ENCODE measurements at regions not wholly inside any gene's neighbourhood (a gene's known extent, or its start where the extent isn't known, plus 50 kb on each side); places are given as distances from the start of the nearest gene placed in this dataset.

DNA sequence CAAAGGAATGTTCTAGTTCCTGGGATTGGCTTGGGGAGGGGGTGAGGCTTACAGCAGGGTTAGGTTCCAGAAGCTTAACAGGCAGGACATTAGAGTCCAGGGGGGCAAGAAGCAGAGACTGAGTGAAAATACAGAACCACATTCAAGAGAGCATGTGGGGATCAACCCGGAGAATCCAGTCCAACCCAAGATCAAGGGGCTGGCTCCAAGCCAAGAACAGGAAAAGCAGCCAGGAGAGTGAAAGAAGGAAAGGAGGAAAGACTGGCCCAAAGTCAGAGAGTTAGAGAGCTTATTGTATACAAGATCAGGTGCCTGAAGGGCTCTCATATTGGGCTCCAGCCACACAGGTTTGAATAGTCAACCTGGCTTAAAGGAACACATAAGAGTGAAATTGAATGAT, 190.3 kb upstream of the CDKN3 start:
- Histone ChIP-seq H2BK15ac (ENCODE audit: low read depth, low read length) (no peak overlapping the region), H2BK120ac (ENCODE audit: low read depth, low read length) (no peak overlapping the region), H2AK9ac (replicated peaks; ENCODE audit: low read depth, low read length, poor library complexity) (no peak overlapping the region), H3K4ac (ENCODE audit: low read depth, low read length) (no peak overlapping the region), H3K9me3 (ENCODE audit: control insufficient read depth, insufficient read depth, low read length) (no peaks in the 10 kb centered on the region), H3K4me3 (ENCODE audit: insufficient read depth, low read depth, low read length) (no peak overlapping the region), H4K5ac (ENCODE audit: low read depth, low read length) (no peak overlapping the region), H4K8ac (ENCODE audit: low read depth in 2 of 2, low read length in 2 of 2) (no peak overlapping the region), H4K20me1 (ENCODE audit: insufficient read depth, low read length) (no peaks in the 10 kb centered on the region), H3K36me3 (ENCODE audit: control insufficient read depth, insufficient read depth, low read length) (no peaks in the 10 kb centered on the region), H2BK5ac (ENCODE audit: low read depth, low read length, poor library complexity, severe bottlenecking) (no peak overlapping the region), H3K9me1 (ENCODE audit: insufficient read depth, low read length) (no peaks in the 10 kb centered on the region), H2BK20ac (ENCODE audit: low read depth, low read length) (no peak overlapping the region), H3K18ac (ENCODE audit: low read depth, low read length) (no peak overlapping the region), H3K27ac (ENCODE audit: insufficient read depth, low read length) (no peak overlapping the region), H2AFZ (replicated peaks; ENCODE audit: low read length, poor library complexity) (no peak overlapping the region), H4K91ac (ENCODE audit: insufficient read depth, low read depth, low read length) (no peak overlapping the region), H3K9ac (ENCODE audit: low read depth, low read length) (no peak overlapping the region), H3K56ac (ENCODE audit: extremely low read depth, insufficient read depth, low read length) (no peak overlapping the region), H3K23ac (ENCODE audit: low read depth, low read length) (no peak overlapping the region), H3K79me1 (ENCODE audit: low read depth in 1 of 2, low read length in 2 of 2) (no peaks in the 10 kb centered on the region), H3K4me2 (ENCODE audit: low read depth, low read length) (no peak overlapping the region), H3K4me1 (ENCODE audit: control insufficient read depth, insufficient read depth, low read length) (peaks cover under 1% of the 10 kb centered on the region; the same call in 1 of the 2 replicates), H3K27me3 (ENCODE audit: control insufficient read depth, insufficient read depth, low read length) (no peaks in the 10 kb centered on the region), H2AK5ac (ENCODE audit: low read depth, low read length) (no peak overlapping the region), H3K14ac (replicated peaks; ENCODE audit: low read depth, low read length) (no peak overlapping the region)
- dilution Hi-C loops (cut with HindIII; ENCODE audit: low sequenced_read_pairs, unreplicated experiment) = no loop called here
- no TSS peak for BruUV-seq (replicated peaks)
- in situ Hi-C loops (cut with MboI; ENCODE audit: low sequenced_read_pairs) = no loop called here
- intact Hi-C loops (cut with micrococcal nuclease) = loop anchor here (1.0 kb wide), 1 partner anchor 45 kb away; no protein-coding TSS in a partner anchor
- TF ChIP-seq CEBPB (IDR thresholded peaks at IDR 0.05; ENCODE audit: low read depth, low read length) (no peak), MXI1 (IDR thresholded peaks at IDR 0.05; ENCODE audit: borderline replicate concordance, low read depth, low read length) (no peak), SMC3 (IDR thresholded peaks at IDR 0.05; ENCODE audit: low read depth, low read length) (no peak), MAZ (IDR thresholded peaks at IDR 0.05; ENCODE audit: borderline replicate concordance, low read depth, low read length) (no peak), CTCF (conservative IDR thresholded peaks at IDR 0.05; ENCODE audit: low read depth, low read length) (no peak), CHD1 (IDR thresholded peaks at IDR 0.05; ENCODE audit: low read depth, low read length) (no peak), USF2 (IDR thresholded peaks at IDR 0.05; ENCODE audit: low read depth, low read length) (no peak), RFX5 (IDR thresholded peaks at IDR 0.05; ENCODE audit: low read depth, low read length) (no peak)
- TF ChIP-seq, protein P1, sequence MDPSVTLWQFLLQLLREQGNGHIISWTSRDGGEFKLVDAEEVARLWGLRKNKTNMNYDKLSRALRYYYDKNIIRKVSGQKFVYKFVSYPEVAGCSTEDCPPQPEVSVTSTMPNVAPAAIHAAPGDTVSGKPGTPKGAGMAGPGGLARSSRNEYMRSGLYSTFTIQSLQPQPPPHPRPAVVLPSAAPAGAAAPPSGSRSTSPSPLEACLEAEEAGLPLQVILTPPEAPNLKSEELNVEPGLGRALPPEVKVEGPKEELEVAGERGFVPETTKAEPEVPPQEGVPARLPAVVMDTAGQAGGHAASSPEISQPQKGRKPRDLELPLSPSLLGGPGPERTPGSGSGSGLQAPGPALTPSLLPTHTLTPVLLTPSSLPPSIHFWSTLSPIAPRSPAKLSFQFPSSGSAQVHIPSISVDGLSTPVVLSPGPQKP (IDR thresholded peaks at IDR 0.05; ENCODE audit: borderline replicate concordance, low read depth, low read length) = no peak
- no CpG with 5 or more reads among the region's 1 CpG for WGBS, 2 experiments (ENCODE audit: extremely low coverage in 2 of 2, insufficient read length in 1 of 2)
- CTCF ChIA-PET = no interaction called here
- POLR2A ChIA-PET (ENCODE audit: unreplicated experiment) = no interaction called here
- no peak for DNase-seq
- ATAC-seq (ENCODE audit: low read depth) = no peak
